Natural killer cell (primary cell): ENCODE measurements at regions not wholly inside any gene's neighbourhood (a gene's known extent, or its start where the extent isn't known, plus 50 kb on each side); places are given as distances from the start of the nearest gene placed in this dataset.
A peak's percentile ranks its signal among the peaks of the same experiment; 100 is the strongest.

Experiments
- ATAC-seq, 3 donors: fragments of 150-1000 bp in 2 of 3; fragments of 200-7000 bp in 1 of 3; cut with Tn5 transposase; 1 replicate in 1 of 3; 2 replicates in 2 of 3; pipeline ENCODE4 v1.10.0; 2021; ENCODE audit warnings: mild to moderate bottlenecking in 2 of 3, moderate library complexity in 2 of 3
- DNase-seq, 2 donors: peaks; one replicate each; pipeline versions ENCODE4 v3.0.0 to v3.0.0-alpha.2; 2013 to 2021; ENCODE audit warnings: mixed read lengths in 1 of 2
- H3K27ac ChIP-seq: one replicate; pipeline ENCODE4 v1.5.1; 2013; ENCODE audit warnings: mild to moderate bottlenecking, low read length
- H3K27me3 ChIP-seq: one replicate; pipeline ENCODE4 v1.6.1; 2013; ENCODE audit warnings: low read length; ENCODE audit not compliant: control insufficient read depth, insufficient read depth
- H3K36me3 ChIP-seq: one replicate; pipeline ENCODE4 v1.6.1; 2013; ENCODE audit warnings: low read length; ENCODE audit not compliant: control insufficient read depth, insufficient read depth
- H3K4me1 ChIP-seq: one replicate; pipeline ENCODE4 v1.6.1; 2013; ENCODE audit warnings: low read length; ENCODE audit not compliant: control insufficient read depth, insufficient read depth
- H3K4me3 ChIP-seq: one replicate; pipeline ENCODE4 v1.5.1; 2013; ENCODE audit warnings: low read length
- H3K9me3 ChIP-seq: one replicate; pipeline ENCODE4 v1.6.1; 2013; ENCODE audit warnings: low read length; ENCODE audit not compliant: control insufficient read depth, insufficient read depth
- H3K27ac Mint-ChIP-seq, 2 donors: one replicate each; pipeline ENCODE4 v1.8.0; 2022; ENCODE audit warnings: mild to moderate bottlenecking in 2 of 2, mixed read lengths in 2 of 2, moderate library complexity in 1 of 2
- H3K27me3 Mint-ChIP-seq, 2 donors: one replicate each; pipeline ENCODE4 v1.8.0; 2022; ENCODE audit warnings: low read depth in 2 of 2, mixed read lengths in 2 of 2
- H3K36me3 Mint-ChIP-seq: one replicate; pipeline ENCODE4 v1.8.0; 2022; ENCODE audit warnings: mixed read lengths
- H3K4me1 Mint-ChIP-seq, 2 donors: one replicate each; pipeline ENCODE4 v1.8.0; 2022; ENCODE audit warnings: mixed read lengths in 2 of 2
- H3K4me3 Mint-ChIP-seq: one replicate; pipeline ENCODE4 v1.8.0; 2022; ENCODE audit warnings: mild to moderate bottlenecking, moderate library complexity, mixed read lengths
- H3K9me3 Mint-ChIP-seq, 2 donors: one replicate each; pipeline ENCODE4 v1.8.0; 2022; ENCODE audit warnings: mixed read lengths in 2 of 2
- CTCF ChIP-seq: fragments of 200-600 bp; IDR thresholded peaks from one replicate; pipeline ENCODE4 v1.8.0; 2022; ENCODE audit warnings: antibody characterized with exemption
- WGBS: methylation state at CpG from one replicate; pipeline ENCODE4 v1.1.7; 2013; ENCODE audit warnings: missing lambda C conversion rate; ENCODE audit not compliant: insufficient coverage; 5-methylcytosine and 5-hydroxymethylcytosine counted together
- intact Hi-C: fragments of 100-400 bp; cut with micrococcal nuclease; formaldehyde crosslinking; loops from one replicate; pipeline ENCODE4 v1.14.2; 2022

- H3K4me3 Mint-ChIP-seq, result no peak overlapping the region
Measured at GRCh38 chr6:156345700-156346099, 431.5 kb upstream of the ARID1B start.

GRCh38 chr6:156344491-156344890 is 432.7 kb upstream of the ARID1B start:
- H3K4me1 ChIP-seq, result no peaks in the 10 kb centered on the region
- ATAC-seq (no peak), DNase-seq (no peak)
- Mint-ChIP-seq H3K27ac (no peak overlapping the region), H3K27me3 (peaks cover 3 to 20% of the 10 kb centered on the region in 2 donors), H3K4me1 (peaks cover 5 to 6% of the 10 kb centered on the region in 2 donors), H3K36me3 (no peaks in the 10 kb centered on the region), H3K4me3 (no peak overlapping the region), H3K9me3 (no peaks in the 10 kb centered on the region)
- no peaks in the 10 kb centered on the region for H3K36me3 ChIP-seq
- H3K9me3 ChIP-seq, result no peaks in the 10 kb centered on the region
- 59% methylated on average over 2 of the region's 2 CpGs for WGBS
- H3K27ac ChIP-seq, result no peak overlapping the region
- intact Hi-C loops, result no loop called here
- no peaks in the 10 kb centered on the region for H3K27me3 ChIP-seq
- no peak for TF ChIP-seq CTCF
- no peak overlapping the region for H3K4me3 ChIP-seq

More at GRCh38 chr6:156345700-156346099, 431.5 kb upstream of the ARID1B start:
- no peaks in the 10 kb centered on the region for H3K4me1 ChIP-seq
- no peak overlapping the region for H3K4me3 ChIP-seq
- ATAC-seq (peak; percentile 31 to 82 (median 46)), DNase-seq (no peak)
- no peak for TF ChIP-seq CTCF
- intact Hi-C loops, result no loop called here
- no peaks in the 10 kb centered on the region for H3K36me3 Mint-ChIP-seq
- H3K9me3 Mint-ChIP-seq, result no peaks in the 10 kb centered on the region
- H3K27me3 ChIP-seq, result no peaks in the 10 kb centered on the region
- H3K9me3 ChIP-seq, result no peaks in the 10 kb centered on the region
- no peaks in the 10 kb centered on the region for H3K36me3 ChIP-seq
- H3K4me1 Mint-ChIP-seq, result peaks cover 5 to 6% of the 10 kb centered on the region in 2 donors
- H3K27ac ChIP-seq, result no peak overlapping the region
- 53% methylated on average over 7 of the region's 7 CpGs for WGBS
- H3K27me3 Mint-ChIP-seq, result peaks cover 3 to 27% of the 10 kb centered on the region in 2 donors
- no peak overlapping the region for H3K27ac Mint-ChIP-seq

- H3K27me3 Mint-ChIP-seq, result peaks cover 6 to 19% of the 10 kb centered on the region in 2 donors
- H3K4me3 ChIP-seq, result no peak overlapping the region
- no peaks in the 10 kb centered on the region for H3K36me3 ChIP-seq
- no peak for DNase-seq
- 79% methylated on average over 4 of the region's 4 CpGs for WGBS
- H3K27ac ChIP-seq, result no peak overlapping the region
- intact Hi-C loops, result no loop called here
- no peak overlapping the region for H3K27ac Mint-ChIP-seq
- no peak overlapping the region for H3K4me3 Mint-ChIP-seq
- no peak for ATAC-seq
- H3K27me3 ChIP-seq, result no peaks in the 10 kb centered on the region
- H3K36me3 Mint-ChIP-seq, result peaks cover 8% of the 10 kb centered on the region
- H3K4me1 ChIP-seq, result no peaks in the 10 kb centered on the region
- peaks cover 21 to 24% of the 10 kb centered on the region in 2 donors for H3K4me1 Mint-ChIP-seq
- H3K9me3 Mint-ChIP-seq, result peaks cover 0 to 5% of the 10 kb centered on the region in 2 donors
- H3K9me3 ChIP-seq, result no peaks in the 10 kb centered on the region
- TF ChIP-seq CTCF, result no peak
Measured at GRCh38 chr6:156337801-156338200, 439.4 kb upstream of the ARID1B start.

- DNase-seq, result no peak
- Mint-ChIP-seq H3K4me3 (no peak overlapping the region), H3K9me3 (peaks cover 1 to 8% of the 10 kb centered on the region in 2 donors), H3K36me3 (peaks cover 19% of the 10 kb centered on the region), H3K27ac (no peak overlapping the region), H3K4me1 (peaks cover 21 to 24% of the 10 kb centered on the region in 2 donors), H3K27me3 (peaks cover 8 to 17% of the 10 kb centered on the region in 2 donors)
- Histone ChIP-seq H3K36me3 (no peaks in the 10 kb centered on the region), H3K27me3 (no peaks in the 10 kb centered on the region), H3K9me3 (peaks cover 6% of the 10 kb centered on the region), H3K4me3 (no peak overlapping the region), H3K4me1 (no peaks in the 10 kb centered on the region), H3K27ac (no peak overlapping the region)
- TF ChIP-seq CTCF, result no peak
- intact Hi-C loops, result no loop called here
- no peak for ATAC-seq
- WGBS, result 86% methylated on average over 3 of the region's 3 CpGs
Measured at GRCh38 chr6:156336733-156337132, 440.4 kb upstream of the ARID1B start.
